ENCODE measurements at regions not wholly inside any gene's neighbourhood (a gene's known extent, or its start where the extent isn't known, plus 50 kb on each side); places are given as distances from the start of the nearest gene placed in this dataset.

DNA sequence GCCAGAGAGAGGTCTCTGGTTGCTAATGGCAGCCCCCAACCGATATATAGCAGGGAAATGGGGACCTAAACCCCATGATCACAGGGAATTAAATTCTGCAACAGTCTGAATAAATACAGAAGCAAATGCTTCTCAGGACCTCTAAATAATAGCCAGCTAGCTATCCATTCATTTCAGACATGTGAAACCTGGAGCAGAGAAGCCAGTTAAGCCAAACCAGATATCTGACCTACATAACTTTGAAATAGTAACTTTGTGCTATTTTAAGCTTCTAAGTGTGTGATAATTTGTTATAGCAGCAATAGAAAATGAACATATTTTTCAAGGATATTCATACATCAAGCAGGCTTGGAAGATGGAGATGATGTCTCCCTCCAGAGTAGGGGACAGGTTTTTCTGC, 1062.9 kb upstream of the CADM2 start:
- DNase-seq (ENCODE audit: low read depth) = no peak

DNA sequence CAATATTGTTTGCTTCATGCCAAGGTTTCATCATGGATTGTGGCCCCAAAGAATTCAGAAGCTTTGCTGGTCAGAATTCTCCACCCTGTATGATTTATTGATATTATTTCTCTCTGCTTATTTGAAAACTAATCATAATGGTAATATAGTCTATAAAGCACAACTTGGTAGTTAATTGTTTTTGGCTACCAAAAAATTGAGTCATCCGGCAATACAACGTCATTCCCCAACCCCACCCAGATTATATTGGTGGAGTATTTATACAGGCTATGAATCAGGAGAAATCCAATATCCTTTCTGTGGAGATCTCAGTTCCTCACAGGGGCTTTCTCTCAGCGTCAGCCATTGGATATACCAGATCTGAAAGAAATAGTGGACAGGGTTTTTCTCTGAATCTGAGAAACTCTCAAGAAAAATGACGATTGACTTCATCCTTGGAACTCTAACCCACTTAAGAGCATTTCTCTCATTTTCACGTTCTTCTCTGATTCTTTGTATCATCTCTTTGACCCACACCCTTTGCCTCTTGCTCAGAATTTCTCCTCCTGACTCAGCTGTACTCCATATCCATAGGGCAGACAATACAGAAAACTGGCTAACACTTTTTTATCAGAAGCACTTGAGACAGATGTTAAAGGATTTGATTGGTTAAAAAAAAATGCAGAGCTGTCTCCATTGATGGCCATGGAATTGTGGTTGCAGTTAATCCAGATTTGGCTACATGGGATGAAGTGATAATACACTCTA, 1055.8 kb upstream of the CADM2 start:
- no peak for DNase-seq (ENCODE audit: low read depth)

DNA sequence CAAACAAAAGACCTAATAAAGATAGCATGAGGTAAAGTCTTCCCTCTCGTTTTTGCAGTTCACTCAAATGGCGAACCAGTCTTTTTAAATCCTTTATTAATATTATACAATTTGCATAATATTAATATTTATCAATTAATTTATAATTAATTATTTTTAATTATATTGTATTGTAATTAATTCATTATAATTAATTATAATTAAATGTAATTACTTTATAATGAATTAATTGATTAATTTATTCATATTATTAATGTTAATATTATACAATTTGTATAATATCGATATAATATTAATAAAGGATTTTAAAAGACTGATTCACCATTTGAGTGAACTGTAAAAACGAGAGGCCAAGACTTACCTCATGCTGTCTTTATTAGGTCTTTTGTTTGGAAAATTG, 1045.4 kb upstream of the CADM2 start:
- no peak for DNase-seq (ENCODE audit: low read depth)

DNA sequence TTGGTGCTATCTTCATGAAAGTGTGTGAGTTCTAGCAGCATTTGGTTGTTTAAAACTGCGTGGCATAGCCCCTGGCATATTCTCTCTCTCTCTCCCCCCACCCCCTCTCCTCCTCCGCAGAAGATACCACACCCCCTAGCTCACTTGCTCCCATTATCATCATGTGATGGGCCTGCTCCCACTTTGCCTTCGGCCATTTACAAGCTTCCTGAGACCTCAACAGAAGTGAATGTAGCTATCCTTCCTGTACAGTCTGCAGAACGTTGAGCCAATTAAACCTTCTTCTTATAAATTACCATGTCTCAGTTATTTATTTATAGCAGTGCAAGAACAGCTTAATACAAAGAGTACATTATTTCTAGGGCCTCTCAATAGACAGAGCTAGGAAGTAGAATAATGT, 1032.5 kb upstream of the CADM2 start:
- no peak for DNase-seq (ENCODE audit: low read depth)

- no peak for DNase-seq (ENCODE audit: low read depth)
These were observed 1030.4 kb upstream of the CADM2 start for GRCh38 chr3:83928391-83928790.

GRCh38 chr3:83928903-83929302, 1029.9 kb upstream of the CADM2 start:
- DNase-seq (ENCODE audit: low read depth) = no peak

GRCh38 chr3:83934192-83935021, 1024.4 kb upstream of the CADM2 start:
- no peak for DNase-seq (ENCODE audit: low read depth)

DNA sequence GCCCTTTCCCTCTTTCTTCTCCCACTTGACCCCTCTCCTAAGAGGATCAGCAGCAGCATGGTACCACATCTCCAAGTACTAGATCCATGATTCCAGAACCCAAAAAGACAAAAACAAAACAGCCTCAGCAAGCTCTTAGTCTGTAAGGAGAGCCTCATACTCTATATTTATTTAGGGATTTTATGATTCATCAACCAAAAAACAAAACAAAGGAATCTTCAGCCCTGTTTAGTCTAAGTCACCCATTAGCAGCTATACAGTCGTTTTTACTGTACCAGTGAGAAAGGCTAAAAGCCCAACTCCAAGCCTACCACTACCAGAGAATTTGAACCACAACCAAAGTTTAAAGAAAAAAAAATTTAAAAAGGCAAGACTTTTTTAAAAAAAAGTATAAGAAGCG, 1020.3 kb upstream of the CADM2 start:
- DNase-seq (ENCODE audit: low read depth) = no peak

DNA sequence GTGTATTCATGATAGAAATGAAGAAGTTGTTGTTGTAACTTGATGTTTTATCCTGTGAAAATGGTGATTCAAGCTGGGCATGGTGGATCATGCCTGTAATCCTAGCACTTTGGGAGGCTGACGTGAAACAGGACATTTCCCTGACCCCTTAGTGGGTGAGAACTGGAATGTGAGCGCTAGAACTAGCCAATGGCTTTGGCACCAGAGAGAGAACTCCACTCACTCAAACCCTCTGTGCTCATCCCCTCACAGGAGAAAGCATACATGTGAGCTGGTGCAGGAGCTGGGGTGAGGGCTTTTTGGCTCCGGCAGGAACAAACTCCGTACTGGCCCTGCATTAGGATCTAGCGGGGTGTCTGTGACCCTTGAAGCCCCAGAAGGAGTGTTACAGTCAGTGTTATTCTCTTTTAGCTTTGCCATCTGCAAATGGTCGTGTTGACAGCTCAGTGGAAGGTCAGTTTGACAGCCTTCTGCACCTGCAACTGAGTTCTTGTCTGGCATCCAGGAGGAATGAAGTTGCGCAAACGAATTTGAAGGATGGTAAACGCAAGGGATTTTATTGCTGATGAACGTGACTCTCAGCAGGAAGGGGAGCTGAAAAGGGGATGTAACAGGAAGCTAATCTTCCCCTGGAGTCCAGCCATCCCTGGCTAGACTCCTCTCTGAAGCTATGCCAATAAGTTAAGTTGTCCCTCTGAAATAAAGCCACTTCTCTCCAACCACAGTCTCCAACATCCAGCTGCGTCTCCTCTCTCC, 1016.6 kb upstream of the CADM2 start:
- DNase-seq (ENCODE audit: low read depth) = no peak

GRCh38 chr3:83946049-83946448, 1012.7 kb upstream of the CADM2 start:
- no peak for DNase-seq (ENCODE audit: low read depth)

DNA sequence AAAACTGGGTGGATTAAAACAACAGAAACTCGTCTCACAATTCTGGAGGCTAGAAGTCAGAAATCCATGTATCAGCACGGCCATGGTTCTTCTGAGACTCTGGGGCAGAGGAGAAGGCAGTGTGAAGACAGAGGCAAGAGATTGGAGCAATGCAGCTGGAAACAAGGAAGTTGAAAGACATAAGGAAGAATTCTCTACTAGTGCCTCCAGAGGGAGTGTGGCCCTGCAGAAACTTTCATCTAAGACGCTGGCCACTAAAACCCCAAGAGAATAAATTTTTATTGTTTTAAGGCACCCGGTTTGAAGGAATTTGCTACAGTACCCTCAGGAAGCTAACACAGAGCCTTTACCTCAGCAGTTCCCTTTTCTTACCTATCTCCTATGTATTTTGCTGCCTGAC, 1012.2 kb upstream of the CADM2 start:
- no peak for DNase-seq (ENCODE audit: low read depth)

GRCh38 chr3:83948771-83949170, 1010.0 kb upstream of the CADM2 start:
- DNase-seq (ENCODE audit: low read depth) = no peak

DNA sequence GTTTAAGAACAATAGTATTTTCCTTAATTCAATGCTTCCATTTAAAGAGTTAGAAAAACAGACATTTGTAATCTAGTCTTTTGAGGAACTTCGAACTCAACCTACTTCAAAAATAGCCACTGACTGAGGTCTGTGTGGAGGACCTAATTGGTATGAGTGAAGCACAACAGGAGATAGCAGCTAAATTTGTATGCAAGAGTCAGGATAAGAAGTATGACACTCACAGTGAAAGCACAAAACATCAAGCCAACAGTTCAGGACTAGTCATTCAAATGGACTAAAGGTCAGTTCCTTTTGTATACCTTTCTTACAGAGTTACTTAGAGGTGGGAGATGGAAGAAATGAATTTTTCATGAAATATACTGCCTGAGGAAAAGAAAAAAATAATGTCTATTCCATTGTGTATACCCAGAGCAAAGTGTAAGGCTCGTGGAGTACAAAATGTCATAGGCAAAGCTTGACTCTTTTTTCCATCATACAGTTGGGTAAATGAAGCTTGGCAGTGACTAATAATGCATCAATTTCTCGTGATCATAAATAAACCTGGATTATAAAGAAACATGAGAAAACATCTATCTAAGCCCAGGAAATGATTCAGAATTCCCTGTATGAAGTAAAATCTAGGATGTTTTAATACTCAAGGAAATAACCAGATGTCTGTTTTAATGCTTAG, 1005.2 kb upstream of the CADM2 start:
- DNase-seq (ENCODE audit: low read depth) = no peak

DNA sequence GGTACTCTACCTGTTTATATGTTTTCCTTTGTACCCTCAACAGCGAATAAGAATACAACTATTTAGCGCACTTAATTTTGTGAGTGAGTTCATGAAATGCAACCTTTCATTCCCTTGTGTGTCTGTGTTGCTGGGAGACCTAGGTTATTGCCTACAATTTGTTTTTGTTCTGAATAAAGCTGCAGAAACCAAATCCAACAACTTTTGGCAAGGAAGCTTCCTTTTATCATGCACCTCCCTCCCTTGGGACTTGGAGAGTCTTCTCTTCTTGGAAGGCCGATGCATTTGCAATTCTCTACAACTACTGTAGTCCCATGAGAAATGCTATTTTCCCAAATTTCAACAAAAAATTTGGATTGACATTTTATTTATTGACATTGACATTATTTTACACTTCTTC, 1002.4 kb upstream of the CADM2 start:
- DNase-seq (ENCODE audit: low read depth) = no peak

GRCh38 chr3:83968356-83968755, 990.4 kb upstream of the CADM2 start:
- DNase-seq (ENCODE audit: low read depth) = no peak

DNA sequence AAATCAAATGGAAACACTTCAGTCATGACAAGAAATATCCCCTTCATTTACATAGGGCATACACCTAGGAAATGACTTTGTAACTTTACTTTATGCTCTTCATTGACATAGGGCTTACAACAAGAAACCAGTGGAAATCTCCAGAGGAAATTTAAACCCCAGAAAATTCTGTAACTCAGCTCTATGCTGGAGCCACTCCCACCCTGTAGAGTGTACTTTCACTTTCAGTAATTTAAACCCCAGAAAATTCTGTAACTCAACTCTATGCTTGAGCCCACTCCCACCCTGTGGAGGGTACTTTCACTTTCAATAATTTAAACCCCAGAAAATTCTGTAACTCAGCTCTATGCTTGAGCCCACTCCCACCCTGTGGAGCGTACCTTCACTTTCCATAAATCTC, 987.1 kb upstream of the CADM2 start:
- DNase-seq (ENCODE audit: low read depth) = no peak

DNA sequence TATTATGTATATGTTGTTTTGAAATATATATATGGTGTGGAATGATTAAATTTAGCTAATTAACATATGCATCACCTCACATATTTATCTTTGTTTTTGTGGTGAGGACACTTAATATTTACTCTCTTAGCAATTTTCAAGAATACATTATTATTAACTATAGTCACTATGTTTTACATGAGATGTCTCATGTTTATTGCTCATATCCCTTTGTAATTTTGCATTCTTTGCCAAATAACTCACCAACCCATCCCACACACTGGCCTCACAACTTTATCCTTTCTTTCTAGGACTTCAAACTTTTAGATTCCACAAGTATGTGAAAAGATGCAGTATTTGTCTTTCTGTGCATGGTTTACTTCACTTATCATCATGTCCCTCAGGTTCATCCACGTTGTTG, 950.2 kb upstream of the CADM2 start:
- DNase-seq (ENCODE audit: low read depth) = no peak

DNA sequence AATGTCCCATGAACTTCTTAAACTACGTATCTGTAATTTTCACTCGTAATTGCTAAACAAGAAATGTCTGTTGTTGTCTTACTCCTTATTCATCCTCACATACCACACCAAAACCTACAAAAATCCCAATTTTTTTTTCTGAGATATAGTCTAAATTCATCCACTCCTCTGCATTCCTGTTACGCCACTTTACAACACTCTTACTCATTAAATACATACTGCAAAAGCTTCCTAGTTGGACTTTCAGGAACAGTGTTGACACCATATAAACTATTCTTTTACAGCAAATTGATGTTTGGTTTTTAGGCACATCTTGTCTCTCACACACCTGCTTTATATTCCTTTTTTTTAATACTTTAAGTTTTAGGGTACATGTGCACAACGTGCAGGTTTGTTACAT, 934.9 kb upstream of the CADM2 start:
- no peak for DNase-seq (ENCODE audit: low read depth)

GRCh38 chr3:84039099-84039498, 919.7 kb upstream of the CADM2 start:
- no peak for DNase-seq (ENCODE audit: low read depth)

DNA sequence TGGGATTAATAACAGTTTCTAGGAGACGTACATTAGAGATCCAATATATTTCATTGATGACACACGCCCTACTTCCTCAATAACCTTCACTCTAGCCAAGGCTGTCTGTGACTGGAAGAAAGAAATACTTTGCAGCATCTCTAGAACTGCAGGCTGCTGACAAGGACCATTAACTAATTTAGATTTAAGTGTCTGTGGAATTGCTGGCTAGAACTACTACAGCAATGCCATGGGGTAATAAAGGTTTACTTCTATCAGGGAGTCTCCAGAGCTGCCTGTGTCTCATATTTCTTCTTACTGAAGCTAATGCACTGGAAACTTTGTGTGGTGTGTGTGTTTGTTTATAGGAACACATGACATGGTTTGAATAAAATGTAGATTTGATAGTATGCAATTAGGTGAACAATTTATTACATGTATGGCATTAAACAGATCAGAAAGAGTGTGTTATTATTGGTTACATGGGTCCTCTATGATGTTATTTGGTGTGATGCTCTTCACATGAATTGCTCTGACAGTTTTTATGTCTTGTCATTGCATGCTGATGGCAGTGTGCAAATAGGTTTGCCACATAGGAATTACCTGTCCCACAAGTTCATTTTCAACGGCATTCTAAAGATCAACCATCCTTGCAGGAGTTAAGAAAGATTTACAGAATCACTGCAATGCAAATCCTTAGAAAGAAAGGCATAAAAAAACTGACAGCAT, 916.2 kb upstream of the CADM2 start:
- DNase-seq (ENCODE audit: low read depth) = no peak

DNA sequence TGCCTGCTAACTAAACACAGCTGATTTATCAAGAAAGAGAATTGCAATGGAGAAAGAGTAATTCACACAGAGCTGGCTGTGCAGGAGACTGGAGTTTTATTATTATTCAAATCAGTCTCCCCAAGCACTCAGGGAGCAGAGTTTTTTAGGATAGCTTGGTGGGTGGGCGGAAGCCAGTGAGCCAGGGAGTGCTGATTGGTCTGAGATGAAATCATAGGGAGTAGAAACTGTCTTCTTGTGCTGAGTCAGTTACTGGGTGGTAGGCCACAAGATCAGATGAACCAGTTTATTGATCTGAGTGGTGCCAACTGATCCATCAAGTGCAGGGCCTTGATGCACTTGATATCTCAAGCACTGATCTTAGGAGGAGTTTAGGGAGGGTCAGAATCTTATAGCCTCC, 891.9 kb upstream of the CADM2 start:
- DNase-seq (ENCODE audit: low read depth) = no peak

DNA sequence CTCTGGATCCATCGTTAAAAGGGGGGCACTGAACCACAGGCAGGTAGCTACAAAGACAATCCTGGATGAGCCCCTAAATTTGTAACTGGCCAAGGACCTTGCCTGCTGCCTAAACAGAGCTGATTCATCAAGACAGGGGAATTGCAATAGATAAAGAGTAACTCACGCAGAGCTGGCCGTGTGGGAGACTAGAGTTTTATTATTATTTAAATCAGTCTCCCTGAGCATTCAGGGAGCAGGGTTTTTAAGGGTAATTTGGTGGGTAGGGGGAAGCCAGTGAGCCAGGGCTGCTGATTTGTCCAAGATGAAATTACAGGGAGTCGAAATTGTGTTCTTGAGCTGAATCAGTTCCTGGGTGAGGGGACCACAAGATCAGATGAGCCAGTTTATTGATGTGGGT, 885.1 kb upstream of the CADM2 start:
- DNase-seq (ENCODE audit: low read depth) = no peak
